HG03039 (cell line): ENCODE measurements at regions not wholly inside any gene's neighbourhood (a gene's known extent, or its start where the extent isn't known, plus 50 kb on each side); places are given as distances from the start of the nearest gene placed in this dataset.

Experiments
- ATAC-seq: cut with Tn5 transposase; IDR thresholded peaks from one replicate; pipeline ENCODE4 v1.9.1; 2021; ENCODE audit warnings: mild to moderate bottlenecking, moderate library complexity; ENCODE audit not compliant: unreplicated experiment

- ATAC-seq: no peak
Observed at GRCh38 chr2:18154812-18155211, 276.3 kb downstream of the KCNS3 start.

GRCh38 chr2:18154259-18154658 lies 275.8 kb downstream of the KCNS3 start:
- ATAC-seq: no peak

GRCh38 chr2:18153741-18154140 lies 275.3 kb downstream of the KCNS3 start:
- ATAC-seq: no peak

GRCh38 chr2:18151237-18151636 lies 272.8 kb downstream of the KCNS3 start:
- no peak for ATAC-seq

GRCh38 chr2:18149660-18150246 lies 271.3 kb downstream of the KCNS3 start:
- ATAC-seq: no peak

- no peak for ATAC-seq
Observed at GRCh38 chr2:18136881-18137475, 258.5 kb downstream of the KCNS3 start.

GRCh38 chr2:18133310-18133709 lies 254.8 kb downstream of the KCNS3 start:
- ATAC-seq: no peak

- no peak for ATAC-seq
Observed at GRCh38 chr2:18132697-18133096, 254.2 kb downstream of the KCNS3 start.

GRCh38 chr2:18131761-18132160 lies 253.3 kb downstream of the KCNS3 start:
- ATAC-seq: no peak

- no peak for ATAC-seq
Observed at GRCh38 chr2:18129348-18129747, 250.9 kb downstream of the KCNS3 start.

GRCh38 chr2:18125303-18125702 lies 246.8 kb downstream of the KCNS3 start:
- no peak for ATAC-seq

- ATAC-seq: no peak
Observed at GRCh38 chr2:18124116-18124835, 245.8 kb downstream of the KCNS3 start.

- no peak for ATAC-seq
Observed at GRCh38 chr2:18123577-18123976, 245.1 kb downstream of the KCNS3 start.

GRCh38 chr2:18123211-18123570 lies 244.7 kb downstream of the KCNS3 start:
- no peak for ATAC-seq

GRCh38 chr2:18122544-18123210 lies 244.2 kb downstream of the KCNS3 start:
- no peak for ATAC-seq

GRCh38 chr2:18119883-18120282 lies 241.4 kb downstream of the KCNS3 start:
- no peak for ATAC-seq

GRCh38 chr2:18118703-18119102 lies 240.2 kb downstream of the KCNS3 start:
- ATAC-seq: no peak

GRCh38 chr2:18117592-18117991 lies 239.1 kb downstream of the KCNS3 start:
- ATAC-seq: peak; percentile 77

- ATAC-seq: no peak
Observed at GRCh38 chr2:18110222-18110621, 231.8 kb downstream of the KCNS3 start.

GRCh38 chr2:18106841-18107240 lies 228.4 kb downstream of the KCNS3 start:
- no peak for ATAC-seq

- no peak for ATAC-seq
Observed at GRCh38 chr2:18105929-18106328, 227.5 kb downstream of the KCNS3 start.
